ENCODE measurements at regions not wholly inside any gene's neighbourhood (a gene's known extent, or its start where the extent isn't known, plus 50 kb on each side); places are given as distances from the start of the nearest gene placed in this dataset.
"Not testable (repeated sequence)": the region's sequence is repeated elsewhere in the genome, so short reads cannot be mapped to it uniquely, and the experiment has no call there.

GRCh38 chr20:53763707-53764414 lies 170.2 kb upstream of the ZNF217 start:
- no peak for DNase-seq

GRCh38 chr20:53762423-53762798 lies 168.8 kb upstream of the ZNF217 start:
- DNase-seq: not testable (repeated sequence)

- DNase-seq: no peak
Observed at GRCh38 chr20:53760025-53760441, 166.4 kb upstream of the ZNF217 start.

- DNase-seq: no peak
Observed at GRCh38 chr20:53757472-53757913, 163.9 kb upstream of the ZNF217 start.

- no peak for DNase-seq
Observed at GRCh38 chr20:53755733-53756531, 162.3 kb upstream of the ZNF217 start.

- DNase-seq: no peak
Observed at GRCh38 chr20:53753880-53754459, 160.3 kb upstream of the ZNF217 start.

- DNase-seq: no peak
Observed at GRCh38 chr20:53752971-53753879, 159.6 kb upstream of the ZNF217 start.

GRCh38 chr20:53752583-53752970 lies 158.9 kb upstream of the ZNF217 start:
- no peak for DNase-seq

GRCh38 chr20:53751620-53752318 lies 158.1 kb upstream of the ZNF217 start:
- no peak for DNase-seq

- no peak for DNase-seq
Observed at GRCh38 chr20:53750827-53751619, 157.4 kb upstream of the ZNF217 start.

GRCh38 chr20:53749499-53749898 lies 155.9 kb upstream of the ZNF217 start:
- DNase-seq: no peak

- DNase-seq: no peak
Observed at GRCh38 chr20:53748821-53749421, 155.3 kb upstream of the ZNF217 start.

- DNase-seq: no peak
Observed at GRCh38 chr20:53748176-53748575, 154.5 kb upstream of the ZNF217 start.

GRCh38 chr20:53743607-53744260 lies 150.1 kb upstream of the ZNF217 start:
- DNase-seq: no peak

- no peak for DNase-seq
Observed at GRCh38 chr20:53742685-53743081, 149.0 kb upstream of the ZNF217 start.

- no peak for DNase-seq
Observed at GRCh38 chr20:53741726-53742028, 148.0 kb upstream of the ZNF217 start.

- DNase-seq: no peak
Observed at GRCh38 chr20:53739799-53740785, 146.5 kb upstream of the ZNF217 start.

- DNase-seq: no peak
Observed at GRCh38 chr20:53738945-53739798, 145.5 kb upstream of the ZNF217 start.
